Psoas muscle (tissue), 7 donors: ENCODE measurements at regions not wholly inside any gene's neighbourhood (a gene's known extent, or its start where the extent isn't known, plus 50 kb on each side); places are given as distances from the start of the nearest gene placed in this dataset.

Source experiments
- ATAC-seq, 4 donors: fragments of 200-7000 bp; cut with Tn5 transposase; one replicate each; pipeline ENCODE4 v1.9.1; 2020; ENCODE audit warnings: moderate library complexity in 3 of 4, mild to moderate bottlenecking in 2 of 4
- DNase-seq, 2 donors: peaks; one replicate each; pipeline ENCODE4 v3.0.0-alpha.2; 2020
- H3K27ac ChIP-seq: fragments of 200-600 bp; one replicate; pipeline ENCODE4 v1.8.0; 2022
- H3K27me3 ChIP-seq, 3 donors: fragments of 200-600 bp in 1 of 3; one replicate each; pipeline versions ENCODE4 v1.6.1 to v1.8.0; 2013 to 2022; ENCODE audit warnings: low read length in 2 of 3, mild to moderate bottlenecking in 2 of 3, moderate library complexity in 1 of 3; ENCODE audit not compliant: insufficient read depth in 3 of 3
- H3K36me3 ChIP-seq, 2 donors: fragments of 200-600 bp in 1 of 2; one replicate each; pipeline versions ENCODE4 v1.6.1 to v1.8.0; 2013 to 2022; ENCODE audit warnings: low read depth in 1 of 2, mild to moderate bottlenecking in 1 of 2, moderate library complexity in 1 of 2; ENCODE audit not compliant: insufficient read depth in 1 of 2
- H3K4me1 ChIP-seq: fragments of 200-600 bp; one replicate; pipeline ENCODE4 v1.8.0; 2022
- H3K4me3 ChIP-seq: fragments of 200-600 bp; one replicate; pipeline ENCODE4 v1.8.0; 2022; ENCODE audit warnings: mild to moderate bottlenecking
- H3K9me3 ChIP-seq: fragments of 200-600 bp; one replicate; pipeline ENCODE4 v1.8.0; 2022
- CTCF ChIP-seq: fragments of 200-600 bp; IDR thresholded peaks from one replicate; pipeline ENCODE4 v1.8.0; 2022; ENCODE audit warnings: antibody characterized with exemption
- WGBS, 3 donors: extraction: QIAGEN DNeasy Blood & Tissue Kit; methylation state at CpG; one replicate each; pipeline versions ENCODE4 v1.1.6 to v1.1.7; 2013; 5-methylcytosine and 5-hydroxymethylcytosine counted together
- intact Hi-C, 2 donors: fragments of 100-400 bp; cut with DNase I; formaldehyde crosslinking; loops; one replicate each; pipeline versions ENCODE4 v1.11.0 to v1.14.2; 2022
- donor health status: healthy with polysubstance abuse.
- donor health status: DM: no; HTN: no; CAD: no; lungs with moderate emphysema.
- donor health status: Bipolar disorder and iron deficiency.
- donor health status: healthy.
- donor health status: DM: yes; HTN: yes; CAD: no.
- donor health status: DM: no; HTN: no; CAD: no.
- donor health status: DM: yes; HTN: yes; CAD: no.

GRCh38 chr4:119977076-119977940 lies 89.3 kb downstream of the MAD2L1 start:
- H3K27ac ChIP-seq = no peak overlapping the region
- 31 to 35% (median 34%) methylated on average over 9 of the region's 9 CpGs for WGBS, 3 donors
- ATAC-seq (no peak), DNase-seq (no peak)
- no peak for TF ChIP-seq CTCF
- intact Hi-C loops = no loop called here
- no peaks in the 10 kb centered on the region for H3K4me1 ChIP-seq
- H3K27me3 ChIP-seq = no peaks in the 10 kb centered on the region
- H3K4me3 ChIP-seq = no peak overlapping the region
- H3K9me3 ChIP-seq = no peaks in the 10 kb centered on the region
- no peaks in the 10 kb centered on the region for H3K36me3 ChIP-seq

DNA sequence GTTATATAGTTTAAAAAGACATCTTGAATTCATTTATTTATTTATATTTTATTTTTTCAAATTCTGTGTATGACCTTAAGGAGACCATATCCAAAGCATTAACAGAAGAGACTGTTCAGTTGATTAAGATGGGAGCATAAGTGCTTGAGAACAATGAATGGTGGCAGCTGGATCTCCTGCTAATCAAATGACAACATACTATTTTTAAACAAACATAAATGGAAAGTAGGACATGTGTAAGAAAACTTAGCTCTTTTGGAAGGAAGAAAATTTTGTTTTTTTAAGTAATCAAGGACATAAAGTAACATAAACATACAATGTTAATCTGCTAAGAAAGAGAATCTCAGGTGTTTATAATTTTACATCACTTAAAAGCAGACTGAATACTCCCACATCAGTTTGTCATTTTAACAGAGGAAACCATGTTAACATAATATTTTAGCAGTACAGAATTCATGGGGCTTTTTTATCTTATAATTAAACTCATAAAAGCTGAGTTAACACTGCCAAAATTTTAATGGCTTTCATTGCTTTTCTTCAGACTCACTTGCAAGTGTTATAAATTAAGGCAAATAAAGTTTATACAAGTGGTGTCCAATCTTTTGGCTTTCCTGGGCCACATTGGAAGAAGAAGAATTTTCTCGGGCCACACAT lies 95.1 kb downstream of the MAD2L1 start:
- no peaks in the 10 kb centered on the region for H3K9me3 ChIP-seq
- no peak overlapping the region for H3K27ac ChIP-seq
- ATAC-seq = no peak
- intact Hi-C loops = no loop called here
- TF ChIP-seq CTCF = no peak
- no peaks in the 10 kb centered on the region for H3K4me1 ChIP-seq
- no peaks in the 10 kb centered on the region for H3K36me3 ChIP-seq
- no peak overlapping the region for H3K4me3 ChIP-seq
- no peaks in the 10 kb centered on the region for H3K27me3 ChIP-seq
- WGBS, 3 donors = 89 to 97% (median 90%) methylated on average over 1 of the region's 1 CpG
- DNase-seq = no peak

- DNase-seq (no peak), ATAC-seq (no peak)
- Histone ChIP-seq H3K4me1 (no peaks in the 10 kb centered on the region), H3K27ac (no peak overlapping the region), H3K27me3 (no peaks in the 10 kb centered on the region), H3K4me3 (no peak overlapping the region), H3K36me3 (no peaks in the 10 kb centered on the region), H3K9me3 (no peaks in the 10 kb centered on the region)
- no peak for TF ChIP-seq CTCF
- intact Hi-C loops = no loop called here
These were observed 104.0 kb downstream of the MAD2L1 start for GRCh38 chr4:119962631-119963030.

- DNase-seq = no peak
- Histone ChIP-seq H3K27me3 (no peaks in the 10 kb centered on the region), H3K27ac (no peak overlapping the region), H3K9me3 (no peaks in the 10 kb centered on the region), H3K4me3 (no peak overlapping the region), H3K4me1 (no peaks in the 10 kb centered on the region), H3K36me3 (no peaks in the 10 kb centered on the region)
- no peak for TF ChIP-seq CTCF
- intact Hi-C loops = no loop called here
- ATAC-seq = no peak
These were observed 107.7 kb downstream of the MAD2L1 start for GRCh38 chr4:119958983-119959382.
